Muscle of arm (tissue), 1 donor: ENCODE measurements at regions not wholly inside any gene's neighbourhood (a gene's known extent, or its start where the extent isn't known, plus 50 kb on each side); places are given as distances from the start of the nearest gene placed in this dataset.

Experiments
- DNase-seq: peaks from one replicate; pipeline ENCODE4 v3.0.0-alpha.2; 2013

GRCh38 chr3:73797311-73797710 lies 172.6 kb upstream of the PDZRN3 start:
- DNase-seq: no peak

- no peak for DNase-seq
These were observed 171.6 kb upstream of the PDZRN3 start for GRCh38 chr3:73796382-73796781.

- no peak for DNase-seq
These were observed 166.6 kb upstream of the PDZRN3 start for GRCh38 chr3:73791356-73791755.

DNA sequence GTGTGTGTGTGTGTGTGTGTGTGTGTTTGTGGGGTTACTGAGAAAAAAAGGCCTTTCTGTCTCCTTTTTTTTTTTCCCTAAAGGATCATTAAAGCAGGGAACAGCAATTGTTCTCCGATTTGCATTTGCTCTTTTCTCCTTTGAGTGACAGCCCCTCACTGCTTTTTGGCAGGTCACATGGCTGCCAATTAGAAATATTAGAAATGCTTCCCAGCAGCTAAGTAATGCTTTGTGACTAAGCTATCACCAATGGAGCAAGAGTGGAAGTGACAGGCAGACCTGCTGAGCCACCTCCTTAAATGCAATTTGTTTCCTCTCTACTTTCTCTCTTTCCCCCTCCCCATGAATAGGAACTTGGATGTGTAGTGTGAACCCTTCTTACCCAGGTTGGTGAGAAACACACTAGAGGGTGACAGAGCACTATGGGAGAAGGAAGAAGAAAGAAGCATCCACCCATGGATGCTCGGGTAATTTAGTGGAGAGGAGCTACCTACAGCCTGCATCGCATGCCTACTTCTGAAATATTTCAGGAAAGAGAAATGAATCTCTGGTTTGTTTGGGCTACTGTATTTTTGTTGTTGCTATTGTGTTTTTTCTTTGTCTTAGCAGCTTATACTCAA lies 165.2 kb upstream of the PDZRN3 start:
- DNase-seq: no peak

DNA sequence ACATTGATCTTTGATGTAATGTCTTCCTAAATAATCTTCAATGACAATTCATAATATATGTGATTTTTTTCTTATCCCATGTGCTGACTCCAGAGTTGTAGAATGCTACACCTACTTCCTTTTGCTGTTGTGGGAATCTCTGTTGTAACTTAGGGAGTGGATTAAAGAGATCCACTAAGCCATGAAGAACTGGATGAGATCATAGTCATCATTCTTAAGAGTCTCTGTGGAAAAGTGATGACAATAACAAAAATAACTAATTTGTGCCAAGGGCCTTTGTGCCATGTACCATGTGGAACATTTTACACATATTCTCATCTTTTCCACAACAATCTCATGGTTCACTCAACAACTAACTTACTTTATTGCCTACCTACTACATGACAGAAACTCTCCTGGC lies 162.9 kb upstream of the PDZRN3 start:
- DNase-seq: no peak

DNA sequence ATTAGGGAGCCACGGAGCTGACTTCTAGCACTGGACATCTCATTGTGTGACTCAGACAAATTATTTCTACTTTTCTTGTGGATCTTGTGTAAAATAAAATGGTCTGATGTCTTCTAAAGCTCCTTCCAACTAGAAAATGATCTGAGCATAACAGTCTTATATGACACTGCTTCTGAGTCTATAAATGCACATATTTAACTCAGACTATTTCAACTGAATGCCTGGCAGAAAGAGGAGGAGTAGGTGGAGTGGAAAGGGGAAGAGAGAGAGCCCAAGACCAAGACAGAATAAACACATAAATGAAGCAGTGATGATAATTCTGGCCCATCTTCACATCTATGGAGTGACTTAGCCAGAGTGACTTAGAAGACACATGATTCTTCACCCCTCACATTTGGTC lies 162.3 kb upstream of the PDZRN3 start:
- no peak for DNase-seq

DNA sequence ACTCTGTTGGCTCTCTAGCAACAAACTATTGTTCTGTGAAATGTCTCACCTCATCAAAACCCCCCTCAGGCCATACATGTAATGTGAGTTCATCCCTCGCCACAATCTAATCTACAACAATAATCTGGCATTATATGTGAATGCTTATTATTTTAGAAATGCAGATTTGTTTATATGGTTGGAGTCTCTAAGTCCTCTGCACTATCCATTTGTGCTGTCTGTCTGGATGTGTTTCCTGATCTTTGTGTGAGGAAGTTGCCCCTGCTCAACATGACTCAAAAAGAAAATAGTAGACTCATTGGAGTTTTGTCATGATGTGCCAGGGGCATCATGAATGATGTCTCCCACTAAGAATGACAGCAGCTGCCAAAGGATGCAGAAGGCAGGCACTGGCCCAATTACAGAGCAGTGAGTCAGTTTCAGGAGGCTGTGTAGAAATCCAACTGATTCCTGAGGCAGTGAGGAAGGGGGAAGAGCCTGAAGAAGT lies 161.6 kb upstream of the PDZRN3 start:
- DNase-seq: no peak

- DNase-seq: no peak
These were observed 160.1 kb upstream of the PDZRN3 start for GRCh38 chr3:73784686-73785392.

- no peak for DNase-seq
These were observed 159.1 kb upstream of the PDZRN3 start for GRCh38 chr3:73783811-73784210.

DNA sequence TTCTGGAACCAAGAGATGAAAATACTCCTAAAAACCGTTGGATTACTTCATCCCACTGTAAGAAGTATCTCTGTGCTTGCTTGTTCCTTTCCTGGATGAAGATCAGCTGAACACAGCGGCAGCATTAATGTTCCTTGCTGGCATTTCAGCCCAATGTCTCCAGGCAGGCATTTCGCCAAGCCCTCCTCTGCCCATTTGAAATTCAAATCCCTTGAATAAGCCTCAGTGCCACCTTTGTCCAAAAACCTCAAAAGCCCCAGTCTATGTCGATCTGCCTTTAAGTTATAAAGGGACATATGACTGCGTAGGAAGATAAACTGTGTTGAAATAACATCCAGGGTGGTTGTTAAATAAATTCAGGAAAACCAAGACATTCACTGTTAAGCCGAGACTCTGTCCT lies 156.8 kb upstream of the PDZRN3 start:
- no peak for DNase-seq

DNA sequence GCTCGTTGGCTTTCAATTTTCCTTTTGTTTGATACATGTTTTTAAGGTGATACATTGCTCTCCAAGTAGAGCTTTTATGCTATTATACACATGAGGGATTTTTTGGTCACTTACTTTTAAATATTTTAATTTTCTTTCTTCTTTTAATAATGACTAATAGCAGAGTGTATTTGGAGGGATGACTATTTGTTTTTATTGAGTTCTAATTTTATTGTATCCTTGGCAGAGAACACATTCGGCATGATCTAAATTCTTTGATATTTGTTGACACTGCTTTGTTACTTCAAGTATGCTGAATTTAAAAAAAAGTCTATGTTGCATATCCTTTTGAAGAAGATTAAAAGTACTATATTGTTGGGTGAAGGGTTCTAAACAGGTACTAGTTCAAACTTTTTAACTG lies 149.9 kb upstream of the PDZRN3 start:
- DNase-seq: no peak

- DNase-seq: no peak
These were observed 148.5 kb upstream of the PDZRN3 start for GRCh38 chr3:73773233-73773632.

- DNase-seq: no peak
These were observed 147.5 kb upstream of the PDZRN3 start for GRCh38 chr3:73772076-73772886.

- DNase-seq: no peak
These were observed 144.0 kb upstream of the PDZRN3 start for GRCh38 chr3:73768524-73769308.

GRCh38 chr3:73766599-73767381 lies 142.0 kb upstream of the PDZRN3 start:
- DNase-seq: peak; percentile 74

DNA sequence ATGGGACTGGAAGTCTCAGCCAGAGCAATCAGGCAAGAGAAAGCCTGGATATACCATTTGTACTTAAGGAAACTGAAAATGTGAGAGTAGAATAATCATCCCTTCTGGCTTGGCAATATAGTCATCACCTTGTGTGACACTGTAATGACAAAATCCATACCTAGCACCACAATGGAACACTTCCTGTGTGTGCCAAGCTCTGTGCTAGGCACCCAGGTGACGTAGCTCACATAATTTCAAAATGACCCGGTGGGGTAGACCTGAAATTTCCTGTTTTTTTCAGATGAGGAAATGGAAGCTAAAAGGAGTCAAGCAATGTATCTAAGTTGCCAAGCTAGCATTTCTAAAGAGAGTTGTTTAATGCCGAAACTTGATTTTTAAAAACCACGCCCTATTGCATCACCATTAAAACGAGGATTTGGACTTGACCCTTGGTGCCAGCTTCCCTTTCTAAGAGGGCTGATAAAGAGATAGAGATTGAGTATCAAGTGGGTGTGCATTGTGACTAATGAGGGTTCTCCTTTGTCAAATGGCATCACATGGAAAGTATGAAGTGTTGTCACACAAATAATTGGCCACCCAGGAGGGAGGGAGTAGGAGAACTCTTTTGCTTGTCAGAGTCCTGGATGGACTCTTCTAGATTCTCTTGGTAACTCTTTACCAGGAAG lies 141.3 kb upstream of the PDZRN3 start:
- peak; percentile 41 for DNase-seq

GRCh38 chr3:73762855-73763254 lies 138.1 kb upstream of the PDZRN3 start:
- DNase-seq: no peak

DNA sequence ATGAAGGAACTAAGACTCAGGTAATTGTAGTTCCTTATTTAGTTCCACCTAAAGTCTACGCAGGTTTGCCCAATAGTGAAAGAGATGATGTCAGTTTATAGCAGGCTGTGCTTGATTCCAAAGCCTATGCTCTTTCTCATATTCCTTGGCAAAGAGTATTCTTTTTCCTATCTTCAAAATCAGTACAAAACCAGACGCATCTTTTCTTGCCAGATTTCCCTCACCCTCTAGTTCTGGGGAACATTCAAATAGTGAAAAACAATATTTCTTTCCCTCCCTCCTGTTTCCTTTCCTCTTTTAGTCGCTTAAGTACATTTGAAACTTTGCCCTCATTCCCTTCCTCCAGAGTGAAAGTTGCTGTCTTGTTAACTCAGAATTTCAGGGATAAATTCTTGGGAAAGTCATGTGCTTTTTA lies 134.6 kb upstream of the PDZRN3 start:
- DNase-seq: peak; percentile 80

DNA sequence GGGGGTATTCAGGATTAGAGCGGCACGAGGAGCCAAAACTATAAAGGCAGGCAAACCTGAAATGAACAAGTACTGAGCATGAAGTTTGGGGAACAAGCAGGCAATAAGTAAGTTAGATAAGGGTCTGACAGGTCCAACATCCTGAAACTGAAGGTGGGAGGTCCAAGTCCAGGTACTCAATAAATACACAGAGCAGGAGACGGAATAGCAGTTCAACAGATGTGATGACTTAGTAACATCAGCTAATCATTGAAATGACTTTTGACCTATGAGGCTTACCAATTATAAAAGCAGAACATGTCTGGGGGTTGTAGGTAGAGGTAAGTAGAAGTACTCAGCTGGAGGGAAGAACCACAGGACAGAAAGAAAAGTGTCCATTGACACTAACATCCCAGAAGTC lies 132.8 kb upstream of the PDZRN3 start:
- no peak for DNase-seq

DNA sequence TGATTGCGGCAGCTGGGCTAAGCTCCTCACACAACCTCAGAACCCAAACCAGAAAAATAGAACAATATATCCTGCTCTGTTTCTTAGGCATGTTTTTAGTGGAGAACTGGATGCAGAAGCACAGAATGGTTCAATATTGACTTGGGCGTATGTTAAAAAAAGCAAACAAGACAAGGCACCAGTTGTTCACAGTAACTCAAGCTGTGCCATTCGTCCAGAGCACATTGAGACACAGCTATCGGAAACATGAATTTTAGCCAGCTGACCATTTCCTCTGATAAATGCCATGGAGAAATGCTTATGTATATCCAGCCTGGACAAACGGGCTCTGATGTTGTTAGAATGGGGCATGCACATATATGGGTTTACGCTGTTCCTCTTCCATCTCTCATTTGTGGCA lies 129.2 kb upstream of the PDZRN3 start:
- DNase-seq: no peak

DNA sequence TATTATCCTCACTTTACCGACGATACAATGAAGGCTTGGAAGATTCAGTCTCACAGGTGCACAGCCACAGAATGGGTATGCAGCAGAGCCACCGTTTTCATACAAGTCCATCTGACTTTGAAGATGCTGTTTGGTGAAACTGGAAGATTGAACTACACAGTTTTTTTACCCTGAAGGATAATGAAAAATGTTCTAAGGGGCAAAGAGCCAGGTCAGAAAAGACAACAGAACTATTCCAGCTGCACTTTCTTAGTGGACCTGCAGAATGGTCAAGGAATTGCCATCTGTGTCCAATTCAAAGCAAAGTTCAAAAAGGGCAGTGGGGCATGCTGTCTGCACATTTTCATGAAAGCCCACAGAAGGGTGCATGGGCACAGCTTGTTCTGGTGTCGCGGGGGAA lies 127.6 kb upstream of the PDZRN3 start:
- no peak for DNase-seq
